HEK293T (cell line): ENCODE measurements at regions not wholly inside any gene's neighbourhood (a gene's known extent, or its start where the extent isn't known, plus 50 kb on each side); places are given as distances from the start of the nearest gene placed in this dataset.

Experiments
- HDGF ChIP-seq: fragments of 450-650 bp; IDR thresholded peaks from 2 replicates; pipeline ENCODE4 v1.6.1; 2017; ENCODE audit warnings: antibody characterized with exemption, borderline replicate concordance
- LEF1 ChIP-seq: fragments of 450-650 bp; IDR thresholded peaks from 2 replicates; pipeline ENCODE4 v1.6.1; 2017; ENCODE audit warnings: mild to moderate bottlenecking, borderline replicate concordance
- PKNOX1 ChIP-seq: fragments of 450-650 bp; IDR thresholded peaks from 2 replicates; pipeline ENCODE4 v1.6.1; 2016
- SP1 ChIP-seq: fragments of 450-650 bp; IDR thresholded peaks from 2 replicates; pipeline ENCODE4 v1.6.1; 2017
- SUZ12 ChIP-seq: fragments of 450-650 bp; IDR thresholded peaks from 2 replicates; pipeline ENCODE4 v1.6.1; 2016; ENCODE audit warnings: mild to moderate bottlenecking

GRCh38 chrX:53817548-53817947 is 131.0 kb upstream of the HUWE1 start:
- TF ChIP-seq LEF1 = no peak
- TF ChIP-seq SUZ12 = no peak
- TF ChIP-seq SP1 = no peak
- no peak for TF ChIP-seq HDGF
- TF ChIP-seq PKNOX1 = no peak
